ENCODE measurements at regions not wholly inside any gene's neighbourhood (a gene's known extent, or its start where the extent isn't known, plus 50 kb on each side); places are given as distances from the start of the nearest gene placed in this dataset.
"Not testable (repeated sequence)": the region's sequence is repeated elsewhere in the genome, so short reads cannot be mapped to it uniquely, and the experiment has no call there.

- Histone ChIP-seq H3K27me3 (no peaks in the 10 kb centered on the region), H3K36me3 (no peaks in the 10 kb centered on the region), H3K4me1 (no peaks in the 10 kb centered on the region), H3K27ac (no peak overlapping the region), H3K9me3 (peaks cover 10 to 11% of the 10 kb centered on the region in 2 donors), H3K4me3 (no peak overlapping the region)
- intact Hi-C loops (cut with DNase I; ENCODE audit: low total_unique reads) = no loop called here
- TF ChIP-seq, protein P1, sequence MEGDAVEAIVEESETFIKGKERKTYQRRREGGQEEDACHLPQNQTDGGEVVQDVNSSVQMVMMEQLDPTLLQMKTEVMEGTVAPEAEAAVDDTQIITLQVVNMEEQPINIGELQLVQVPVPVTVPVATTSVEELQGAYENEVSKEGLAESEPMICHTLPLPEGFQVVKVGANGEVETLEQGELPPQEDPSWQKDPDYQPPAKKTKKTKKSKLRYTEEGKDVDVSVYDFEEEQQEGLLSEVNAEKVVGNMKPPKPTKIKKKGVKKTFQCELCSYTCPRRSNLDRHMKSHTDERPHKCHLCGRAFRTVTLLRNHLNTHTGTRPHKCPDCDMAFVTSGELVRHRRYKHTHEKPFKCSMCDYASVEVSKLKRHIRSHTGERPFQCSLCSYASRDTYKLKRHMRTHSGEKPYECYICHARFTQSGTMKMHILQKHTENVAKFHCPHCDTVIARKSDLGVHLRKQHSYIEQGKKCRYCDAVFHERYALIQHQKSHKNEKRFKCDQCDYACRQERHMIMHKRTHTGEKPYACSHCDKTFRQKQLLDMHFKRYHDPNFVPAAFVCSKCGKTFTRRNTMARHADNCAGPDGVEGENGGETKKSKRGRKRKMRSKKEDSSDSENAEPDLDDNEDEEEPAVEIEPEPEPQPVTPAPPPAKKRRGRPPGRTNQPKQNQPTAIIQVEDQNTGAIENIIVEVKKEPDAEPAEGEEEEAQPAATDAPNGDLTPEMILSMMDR (IDR thresholded peaks at IDR 0.05) = no peak
- no peak for TF ChIP-seq POLR2A (IDR thresholded peaks at IDR 0.05)
- TF ChIP-seq POLR2AphosphoS5 (IDR thresholded peaks at IDR 0.05) = no peak
- DNase-seq (ENCODE audit: low spot score in 2 of 2) = no peak
Observed at GRCh38 chr12:67107751-67108269, 161.3 kb upstream of the CAND1 start.

DNA sequence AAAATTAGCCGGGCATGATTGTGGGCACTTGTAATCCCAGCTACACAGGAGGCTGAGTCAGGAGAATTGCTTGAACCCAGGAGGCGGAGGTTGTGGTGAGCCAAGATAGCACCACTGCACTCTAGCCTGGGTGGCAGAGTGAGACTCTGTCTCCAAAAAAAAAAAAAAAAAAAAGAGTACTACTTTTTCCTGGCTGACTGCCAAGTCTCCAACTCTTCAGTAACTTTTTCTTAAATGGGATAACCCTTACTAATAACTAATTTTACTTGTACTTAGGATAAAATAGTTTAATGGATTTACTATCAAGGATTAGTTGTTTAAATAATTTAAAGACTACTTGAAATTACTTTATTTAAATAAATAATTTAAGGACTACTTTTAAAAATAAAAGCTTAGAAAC is 158.8 kb upstream of the CAND1 start:
- intact Hi-C loops (cut with DNase I; ENCODE audit: low total_unique reads) = loop anchor here (2.0 kb wide), 1 partner anchor 64 kb away; no protein-coding TSS in a partner anchor
- not testable (repeated sequence) for DNase-seq (ENCODE audit: low spot score in 2 of 2); H3K4me1 ChIP-seq; H3K27me3 ChIP-seq; H3K9me3 ChIP-seq; H3K27ac ChIP-seq; H3K36me3 ChIP-seq; H3K4me3 ChIP-seq

- TF ChIP-seq, protein P1 (IDR thresholded peaks at IDR 0.05) = no peak
- TF ChIP-seq POLR2AphosphoS5 (IDR thresholded peaks at IDR 0.05) (no peak), POLR2A (IDR thresholded peaks at IDR 0.05) (no peak)
- Histone ChIP-seq H3K4me1 (no peaks in the 10 kb centered on the region), H3K27me3 (no peaks in the 10 kb centered on the region), H3K36me3 (no peaks in the 10 kb centered on the region), H3K9me3 (peaks cover 5 to 10% of the 10 kb centered on the region in 2 donors), H3K4me3 (no peak overlapping the region), H3K27ac (no peak overlapping the region)
- DNase-seq (ENCODE audit: low spot score in 2 of 2) = no peak
- intact Hi-C loops (cut with DNase I; ENCODE audit: low total_unique reads) = loop anchor here (2.0 kb wide), 1 partner anchor 64 kb away; no protein-coding TSS in a partner anchor
Observed at GRCh38 chr12:67111182-67111581, 158.0 kb upstream of the CAND1 start.

GRCh38 chr12:67112586-67112985 is 156.6 kb upstream of the CAND1 start:
- H3K36me3 ChIP-seq = no peaks in the 10 kb centered on the region
- no peak for DNase-seq (ENCODE audit: low spot score in 2 of 2)
- intact Hi-C loops (cut with DNase I; ENCODE audit: low total_unique reads) = no loop called here
- no peak overlapping the region for H3K27ac ChIP-seq
- H3K9me3 ChIP-seq = peaks cover 0 to 3% of the 10 kb centered on the region in 2 donors
- H3K27me3 ChIP-seq = no peaks in the 10 kb centered on the region
- TF ChIP-seq, protein P1 (IDR thresholded peaks at IDR 0.05) = no peak
- no peak for TF ChIP-seq POLR2AphosphoS5 (IDR thresholded peaks at IDR 0.05)
- no peak for TF ChIP-seq POLR2A (IDR thresholded peaks at IDR 0.05)
- H3K4me3 ChIP-seq = no peak overlapping the region
- H3K4me1 ChIP-seq = no peaks in the 10 kb centered on the region

DNA sequence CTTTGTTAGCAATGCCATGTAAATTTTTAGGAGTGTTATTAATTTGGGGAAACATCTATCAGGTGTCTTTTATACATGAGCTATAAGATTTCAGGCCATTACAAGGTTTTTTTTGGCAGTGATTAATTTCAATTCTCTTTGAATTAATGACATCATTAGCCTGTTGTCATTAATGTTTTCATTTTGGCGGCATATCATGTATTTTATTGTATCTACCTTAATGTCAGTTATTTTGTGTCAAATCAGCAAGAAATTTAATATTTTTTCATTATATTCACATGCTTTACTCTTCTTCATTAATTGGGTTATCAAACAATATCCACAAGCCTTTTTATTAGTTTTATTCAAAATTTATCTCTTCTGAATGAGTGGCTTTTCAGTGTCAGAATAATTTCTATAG is 153.0 kb upstream of the CAND1 start:
- H3K36me3 ChIP-seq = no peaks in the 10 kb centered on the region
- no peaks in the 10 kb centered on the region for H3K27me3 ChIP-seq
- no peak for DNase-seq (ENCODE audit: low spot score in 2 of 2)
- no peaks in the 10 kb centered on the region for H3K4me1 ChIP-seq
- H3K4me3 ChIP-seq = no peak overlapping the region
- no peaks in the 10 kb centered on the region for H3K9me3 ChIP-seq
- TF ChIP-seq POLR2AphosphoS5 (IDR thresholded peaks at IDR 0.05) = no peak
- TF ChIP-seq POLR2A (IDR thresholded peaks at IDR 0.05) = no peak
- TF ChIP-seq, protein P1 (IDR thresholded peaks at IDR 0.05) = no peak
- H3K27ac ChIP-seq = no peak overlapping the region
- intact Hi-C loops (cut with DNase I; ENCODE audit: low total_unique reads) = no loop called here

- no peaks in the 10 kb centered on the region for H3K36me3 ChIP-seq
- H3K4me3 ChIP-seq = no peak overlapping the region
- H3K9me3 ChIP-seq = no peaks in the 10 kb centered on the region
- TF ChIP-seq, protein P1 (IDR thresholded peaks at IDR 0.05) = no peak
- no peak for TF ChIP-seq POLR2A (IDR thresholded peaks at IDR 0.05)
- TF ChIP-seq POLR2AphosphoS5 (IDR thresholded peaks at IDR 0.05) = no peak
- intact Hi-C loops (cut with DNase I; ENCODE audit: low total_unique reads) = no loop called here
- H3K4me1 ChIP-seq = no peaks in the 10 kb centered on the region
- no peak overlapping the region for H3K27ac ChIP-seq
- no peak for DNase-seq (ENCODE audit: low spot score in 2 of 2)
- H3K27me3 ChIP-seq = no peaks in the 10 kb centered on the region
Observed at GRCh38 chr12:67122584-67122983, 146.6 kb upstream of the CAND1 start.

Measured in breast epithelium (tissue), 4 donors.